GM04504 (cell line): ENCODE measurements at regions not wholly inside any gene's neighbourhood (a gene's known extent, or its start where the extent isn't known, plus 50 kb on each side); places are given as distances from the start of the nearest gene placed in this dataset.

Experiments used
- DNase-seq: peaks from one replicate; pipeline ENCODE4 v3.0.0-alpha.2; 2012; ENCODE audit warnings: low read depth

GRCh38 chr2:53448086-53448485, 319.5 kb upstream of the CHAC2 start:
- no peak for DNase-seq

GRCh38 chr2:53445383-53446070, 322.1 kb upstream of the CHAC2 start:
- no peak for DNase-seq

DNA sequence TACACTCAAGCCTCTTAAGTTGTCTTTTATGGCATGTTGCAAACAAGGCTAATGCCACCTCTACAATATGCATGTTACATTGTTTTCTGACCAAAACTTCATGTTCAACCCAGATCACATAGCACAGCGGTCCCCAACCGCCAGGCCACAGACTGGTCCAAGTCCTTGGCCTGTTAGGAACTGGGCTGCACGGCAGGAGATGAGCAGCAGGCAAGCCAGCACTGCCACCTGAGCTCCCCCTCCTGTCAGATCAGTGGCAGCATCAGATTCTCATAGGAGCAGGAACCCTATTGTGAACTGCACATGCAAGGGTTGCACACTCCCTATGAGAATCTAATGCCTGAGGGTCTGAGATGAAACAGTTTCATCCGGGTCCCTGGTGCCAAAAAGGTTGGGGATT, 324.8 kb upstream of the CHAC2 start:
- no peak for DNase-seq

- no peak for DNase-seq
These were observed 325.5 kb upstream of the CHAC2 start for GRCh38 chr2:53442093-53442492.

DNA sequence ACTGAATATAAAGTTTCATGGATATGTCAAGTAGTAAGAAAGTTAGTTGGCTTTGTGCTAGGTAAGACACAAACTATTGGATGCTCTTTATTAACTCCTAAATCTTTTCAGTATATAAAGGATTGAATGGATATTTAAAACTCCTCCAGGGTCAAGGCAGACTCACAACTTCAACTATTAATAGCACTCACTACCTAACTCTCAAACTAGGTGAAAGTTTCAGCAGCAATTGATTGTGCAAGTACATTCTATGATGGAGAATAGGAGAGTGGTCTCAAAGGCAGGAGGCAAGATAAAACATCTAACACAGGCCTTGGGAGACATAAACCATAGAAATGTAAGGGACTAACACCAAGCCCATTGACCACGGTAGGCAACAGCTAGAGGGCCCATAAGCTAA, 328.9 kb upstream of the CHAC2 start:
- no peak for DNase-seq

GRCh38 chr2:53438100-53438499, 329.5 kb upstream of the CHAC2 start:
- no peak for DNase-seq

DNA sequence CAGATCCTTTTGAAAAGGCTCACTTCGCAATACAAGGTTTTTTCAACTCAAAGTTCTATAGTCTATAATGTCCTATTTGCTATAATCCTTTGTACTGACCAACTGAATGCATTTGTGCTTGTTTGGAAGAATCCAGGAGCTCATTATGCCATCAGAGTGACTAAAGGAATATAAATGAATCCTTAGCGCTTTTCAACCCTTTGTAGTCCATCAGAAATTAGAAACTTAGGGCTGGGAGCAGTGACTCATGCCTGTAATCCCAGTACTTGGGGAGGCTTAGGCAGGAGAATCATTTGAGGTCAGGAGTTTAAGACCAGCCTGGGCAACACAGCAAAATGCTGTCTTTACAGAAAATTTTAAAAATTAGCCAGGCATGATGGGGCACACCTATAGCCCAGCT, 330.2 kb upstream of the CHAC2 start:
- DNase-seq = no peak

DNA sequence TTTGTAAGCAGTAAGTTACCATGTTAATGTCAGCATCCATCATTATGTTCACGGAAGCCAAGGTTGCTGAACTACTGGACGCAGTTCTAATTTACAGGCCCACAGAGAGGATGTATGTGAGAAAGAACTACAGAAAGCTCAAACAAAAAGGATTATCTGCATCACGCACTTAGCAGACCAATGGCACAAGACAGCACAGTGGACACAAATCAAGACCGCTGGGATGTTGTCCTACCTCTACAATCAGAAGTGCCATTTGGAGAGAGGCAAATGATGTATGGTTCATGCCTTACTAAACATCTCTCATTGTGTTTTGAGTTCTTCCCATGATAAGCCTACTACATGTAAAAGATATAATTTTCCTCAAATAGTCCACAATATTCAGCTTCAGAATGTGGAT, 330.7 kb upstream of the CHAC2 start:
- DNase-seq = no peak

- DNase-seq = no peak
These were observed 332.0 kb upstream of the CHAC2 start for GRCh38 chr2:53435610-53436009.

DNA sequence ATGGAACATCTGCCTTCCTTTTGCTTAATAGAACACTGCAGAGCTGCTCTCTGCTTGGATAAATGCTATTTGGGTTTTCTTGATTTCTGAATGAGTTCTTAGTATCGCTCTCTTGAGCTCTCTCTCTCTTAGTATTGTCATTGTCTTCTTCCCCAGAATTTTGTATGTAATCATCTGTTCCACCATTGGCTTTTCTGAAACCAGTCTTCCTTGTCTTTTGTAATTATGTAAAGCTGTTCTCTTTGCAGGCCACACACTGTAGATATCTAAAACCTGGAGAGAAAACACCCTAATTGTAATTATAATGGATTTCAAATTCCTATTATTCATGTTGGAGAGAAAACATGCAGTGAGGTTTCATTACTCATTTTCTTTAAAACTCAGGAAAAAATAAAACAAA, 333.1 kb upstream of the CHAC2 start:
- DNase-seq = no peak

DNA sequence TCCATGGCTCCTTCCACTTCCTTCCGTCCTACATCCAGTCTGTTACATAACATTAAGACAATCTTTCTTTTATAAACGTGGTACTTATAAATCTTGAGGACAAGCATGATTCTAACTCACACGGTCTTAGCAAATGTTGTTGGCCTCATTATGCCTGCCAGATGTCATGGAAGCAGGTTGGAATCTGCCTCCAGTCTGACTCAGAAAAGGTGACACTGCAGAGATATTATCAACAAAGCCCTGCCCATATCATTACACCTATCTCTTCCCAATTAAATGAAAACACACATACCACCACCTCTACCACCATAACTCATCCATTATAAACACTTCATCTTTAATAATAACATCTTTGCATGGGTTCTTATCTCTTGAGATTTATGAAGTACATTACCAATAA, 334.7 kb upstream of the CHAC2 start:
- DNase-seq = no peak

DNA sequence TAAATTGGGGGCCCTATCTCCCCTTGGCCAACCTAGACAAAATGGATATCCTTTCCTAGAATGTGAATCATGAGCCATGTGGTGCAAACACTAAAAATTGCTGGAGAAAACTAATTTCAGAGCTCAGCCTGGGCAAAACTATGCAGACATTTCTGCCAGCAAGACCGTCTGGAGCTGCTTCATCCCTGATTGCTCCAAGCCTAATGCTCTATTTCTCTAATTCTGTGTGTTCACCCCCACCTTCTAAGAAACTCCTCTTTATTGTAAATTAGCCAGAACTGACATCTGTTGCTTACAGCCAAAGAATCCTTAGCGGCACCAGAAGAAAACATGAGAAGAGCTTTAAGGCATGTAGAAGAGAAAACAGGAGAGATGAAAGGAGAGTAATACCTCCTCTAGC, 337.7 kb upstream of the CHAC2 start:
- DNase-seq = no peak

GRCh38 chr2:53424902-53425301, 342.7 kb upstream of the CHAC2 start:
- DNase-seq = no peak

DNA sequence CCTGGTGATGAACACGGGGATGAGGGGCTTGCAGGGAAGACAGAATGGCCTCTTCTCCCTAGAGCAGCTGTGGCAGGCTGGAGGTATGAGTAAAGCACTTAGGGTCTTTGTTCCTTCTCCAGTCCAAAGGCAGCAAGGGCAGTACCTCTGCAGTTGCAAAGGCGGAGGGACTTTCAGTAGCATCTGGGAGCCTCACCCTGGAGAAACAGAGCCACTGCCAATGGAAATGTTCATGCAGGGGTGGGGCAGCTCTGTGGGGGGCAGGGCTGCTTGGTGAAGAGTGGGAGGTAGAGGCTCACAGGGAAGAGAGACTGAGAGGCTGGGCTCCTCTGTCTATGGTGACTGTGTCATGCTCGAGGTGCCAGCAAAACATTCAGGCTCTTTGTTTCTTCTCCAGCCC, 344.1 kb upstream of the CHAC2 start:
- DNase-seq = no peak

GRCh38 chr2:53422979-53423378, 344.6 kb upstream of the CHAC2 start:
- DNase-seq = peak; percentile 22

DNA sequence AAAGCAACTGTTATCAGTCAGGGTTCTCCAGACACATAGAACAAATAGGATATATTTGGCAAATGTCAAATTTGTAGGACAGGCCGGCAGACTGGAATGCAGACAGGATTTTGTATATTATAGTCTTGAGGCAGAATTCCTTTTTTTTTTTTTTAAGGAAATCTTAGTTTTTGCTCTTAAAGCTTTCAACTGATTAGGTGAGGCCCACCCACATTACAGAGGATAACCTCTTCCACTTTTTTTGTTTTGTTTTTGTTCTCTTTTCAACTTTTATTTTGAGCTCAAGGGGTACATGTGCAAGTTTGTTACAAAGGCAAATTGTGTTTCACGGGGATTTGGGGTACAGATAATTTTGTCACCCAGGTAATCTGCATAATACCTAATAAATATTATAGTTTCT, 350.2 kb upstream of the CHAC2 start:
- DNase-seq = no peak

DNA sequence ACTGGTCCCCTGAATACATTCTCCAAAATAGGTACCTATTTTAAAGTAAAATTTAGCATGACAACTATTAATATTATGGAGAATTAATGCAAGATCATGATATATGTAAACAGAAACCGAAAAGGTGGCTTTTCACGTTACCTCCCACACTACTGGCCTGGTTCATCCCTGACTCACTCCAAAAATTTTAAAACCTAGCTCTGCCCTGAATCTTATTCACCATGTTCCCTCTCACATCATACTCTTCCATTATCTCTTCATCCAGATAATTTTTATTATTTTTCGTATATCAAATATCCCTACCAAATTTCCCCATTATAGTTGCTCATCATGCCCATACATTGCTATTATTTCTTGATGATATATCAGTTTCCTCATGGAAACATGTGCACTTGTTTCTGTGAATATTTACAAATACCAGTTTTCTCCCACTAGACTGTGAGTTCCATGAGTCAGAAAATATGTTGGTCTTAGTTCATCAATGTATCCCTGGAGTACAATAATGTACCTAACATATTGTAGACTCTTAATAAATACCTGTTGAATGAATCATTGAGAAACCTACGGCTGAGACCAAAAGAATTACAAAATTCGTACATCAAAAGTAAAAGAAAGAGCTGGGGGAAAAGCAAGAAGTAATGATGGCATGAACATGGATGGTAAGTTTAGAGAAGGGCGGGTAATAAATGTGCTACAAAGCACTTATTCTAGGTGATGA, 360.1 kb upstream of the CHAC2 start:
- DNase-seq = no peak

- DNase-seq = peak; percentile 12
These were observed 363.7 kb upstream of the CHAC2 start for GRCh38 chr2:53403792-53404413.

- DNase-seq = no peak
These were observed 370.5 kb upstream of the CHAC2 start for GRCh38 chr2:53397085-53397484.

GRCh38 chr2:53381271-53381670, 386.3 kb upstream of the CHAC2 start:
- DNase-seq = no peak

GRCh38 chr2:53379547-53379946, 388.1 kb upstream of the CHAC2 start:
- DNase-seq = no peak

DNA sequence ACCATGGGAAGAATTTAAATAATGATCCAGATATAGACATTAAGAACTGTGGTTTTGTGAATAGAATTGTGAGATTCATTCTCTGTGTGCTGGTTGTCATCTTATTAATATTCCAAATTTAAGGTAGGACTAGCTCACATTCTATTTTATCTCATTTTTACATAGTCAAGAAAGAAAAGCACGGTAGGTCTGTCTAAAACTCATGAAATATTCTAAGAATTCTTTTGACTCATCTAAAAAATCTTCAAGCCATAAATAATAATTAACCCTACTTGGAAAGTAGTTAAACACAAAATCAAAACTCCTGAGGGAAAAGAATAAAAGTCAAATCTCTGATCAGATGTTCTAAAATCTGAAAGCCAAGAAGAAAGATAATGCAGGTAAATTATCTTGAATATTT, 388.8 kb upstream of the CHAC2 start:
- DNase-seq = no peak

DNA sequence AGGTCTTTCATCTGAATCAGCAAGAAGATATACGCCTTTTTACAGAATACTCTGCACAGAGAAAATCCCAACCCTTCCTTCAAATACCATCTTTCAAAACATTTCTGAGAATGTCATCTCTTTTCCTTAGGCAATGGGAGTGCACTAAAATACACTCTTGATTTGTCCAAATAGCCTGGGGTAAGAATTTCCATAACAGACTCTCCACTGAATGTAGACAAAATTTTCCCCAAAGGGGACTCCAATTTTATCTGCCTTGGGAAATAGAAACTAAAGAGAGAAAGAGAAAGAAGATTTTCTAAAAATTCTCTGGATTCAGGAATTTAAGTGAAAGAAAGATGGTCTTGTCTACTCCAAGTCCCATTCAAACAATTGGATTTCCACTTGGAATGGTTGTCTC, 394.5 kb upstream of the CHAC2 start:
- DNase-seq = no peak

DNA sequence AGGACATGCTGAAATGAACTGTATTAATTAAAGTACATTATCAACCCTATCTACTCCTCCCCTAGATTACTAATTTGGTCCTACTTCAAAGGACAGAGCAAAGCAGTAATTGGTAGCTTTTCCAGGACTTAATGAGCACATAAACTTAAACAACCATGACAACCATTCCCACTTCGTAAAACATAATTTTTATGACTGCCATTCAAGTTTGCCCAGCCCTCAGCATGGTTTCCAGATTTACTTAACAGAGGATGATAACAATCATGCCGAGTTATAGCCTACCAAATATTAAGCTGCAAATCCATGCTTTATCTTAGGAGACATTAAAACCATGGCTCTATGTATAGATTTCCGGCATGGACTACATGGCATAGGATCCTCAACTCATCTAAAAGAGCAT, 401.1 kb upstream of the CHAC2 start:
- DNase-seq = no peak
